PFSK-1 (cell line): ENCODE measurements at regions not wholly inside any gene's neighbourhood (a gene's known extent, or its start where the extent isn't known, plus 50 kb on each side); places are given as distances from the start of the nearest gene placed in this dataset.

ENCODE experiments used
- FOXP2 ChIP-seq: optimal IDR thresholded peaks from 2 replicates; pipeline ENCODE3; 2011; ENCODE audit warnings: borderline replicate concordance, control low read depth, inconsistent platforms; ENCODE audit not compliant: insufficient read depth; ENCODE audit errors: extremely low read length, extremely low read depth
- POLR2AphosphoS5 ChIP-seq: IDR thresholded peaks from 2 replicates; pipeline ENCODE4 v1.6.1; 2012; ENCODE audit warnings: low read depth, mild to moderate bottlenecking, control low read depth, low read length, moderate library complexity
- REST ChIP-seq, 2 experiments: IDR thresholded peaks; 2 replicates each; pipeline versions ENCODE4 v1.6.1 to v1.8.0; 2011 to 2012; ENCODE audit warnings: low read depth in 2 of 2, low read length in 2 of 2, control low read depth in 1 of 2, inconsistent platforms in 1 of 2, mild to moderate bottlenecking in 1 of 2, moderate library complexity in 1 of 2; ENCODE audit not compliant: insufficient read depth in 1 of 2
- SIN3A ChIP-seq: IDR thresholded peaks from 2 replicates; pipeline ENCODE4 v1.6.1; 2012; ENCODE audit warnings: mild to moderate bottlenecking, low read length, moderate library complexity, borderline replicate concordance; ENCODE audit not compliant: insufficient read depth
- TAF1 ChIP-seq: IDR thresholded peaks from 2 replicates; pipeline ENCODE4 v1.6.1; 2012; ENCODE audit warnings: low read length, control low read depth, borderline replicate concordance; ENCODE audit not compliant: insufficient read depth

- TF ChIP-seq SIN3A (no peak), FOXP2 (no peak), POLR2AphosphoS5 (no peak), TAF1 (no peak), REST (IDR thresholded peaks at IDR 0.05; ENCODE audit: insufficient read depth in 1 of 2, low read depth in 2 of 2, low read length in 2 of 2) (no peak)
Measured at GRCh38 chr7:85924062-85924461, 719.6 kb upstream of the GRM3 start.

GRCh38 chr7:85916016-85916415, 727.7 kb upstream of the GRM3 start:
- no peak for TF ChIP-seq SIN3A
- TF ChIP-seq FOXP2: no peak
- TF ChIP-seq TAF1: no peak
- TF ChIP-seq REST (IDR thresholded peaks at IDR 0.05; ENCODE audit: insufficient read depth in 1 of 2, low read depth in 2 of 2, low read length in 2 of 2): no peak
- no peak for TF ChIP-seq POLR2AphosphoS5

- no peak for TF ChIP-seq SIN3A
Measured at GRCh38 chr7:85914437-85914836, 727.6 kb upstream of the SEMA3D start.

- no peak for TF ChIP-seq FOXP2
- TF ChIP-seq SIN3A: no peak
- no peak for TF ChIP-seq POLR2AphosphoS5
- no peak for TF ChIP-seq TAF1
- TF ChIP-seq REST (IDR thresholded peaks at IDR 0.05; ENCODE audit: insufficient read depth in 1 of 2, low read depth in 2 of 2, low read length in 2 of 2): no peak
Measured at GRCh38 chr7:85908051-85908450, 721.2 kb upstream of the SEMA3D start.

DNA sequence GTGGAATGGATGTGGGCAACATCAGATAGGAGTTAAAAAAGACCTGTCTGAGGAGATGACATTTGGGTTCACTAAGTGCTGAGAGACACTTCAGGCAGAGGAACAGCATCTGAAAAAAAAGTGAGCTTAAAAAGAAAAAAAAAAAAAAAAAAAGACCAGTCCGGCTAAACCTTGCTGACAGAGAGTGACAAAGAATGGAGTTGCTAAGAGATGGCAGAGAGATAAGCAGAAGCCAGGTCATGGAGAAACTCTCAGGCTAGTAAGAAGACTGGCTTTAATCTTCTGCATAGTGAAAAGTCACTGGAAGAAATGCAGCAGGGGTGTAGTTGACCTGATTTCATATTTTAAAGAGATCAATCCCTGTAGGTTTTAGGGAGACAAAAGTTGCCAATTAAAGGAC, 711.1 kb upstream of the SEMA3D start:
- TF ChIP-seq TAF1 (no peak), SIN3A (no peak), FOXP2 (no peak), REST (IDR thresholded peaks at IDR 0.05; ENCODE audit: insufficient read depth in 1 of 2, low read depth in 2 of 2, low read length in 2 of 2) (no peak), POLR2AphosphoS5 (no peak)
